Right hindlimb (tissue), 1 donor: ENCODE measurements at regions not wholly inside any gene's neighbourhood (a gene's known extent, or its start where the extent isn't known, plus 50 kb on each side); places are given as distances from the start of the nearest gene placed in this dataset.
"Not testable (repeated sequence)": the region's sequence is repeated elsewhere in the genome, so short reads cannot be mapped to it uniquely, and the experiment has no call there.

Experiments
- DNase-seq: peaks from one replicate; pipeline ENCODE4 v3.0.0-alpha.2; 2018

- no peak for DNase-seq
These were observed 1329.7 kb upstream of the SLC39A10 start for GRCh38 chr2:194327196-194327888.

- DNase-seq: no peak
These were observed 1333.3 kb upstream of the SLC39A10 start for GRCh38 chr2:194323740-194324139.

- no peak for DNase-seq
These were observed 1336.5 kb upstream of the SLC39A10 start for GRCh38 chr2:194320520-194320919.

GRCh38 chr2:194319222-194319992 lies 1337.6 kb upstream of the SLC39A10 start:
- DNase-seq: no peak

- no peak for DNase-seq
These were observed 1343.0 kb upstream of the SLC39A10 start for GRCh38 chr2:194314042-194314441.

- DNase-seq: no peak
These were observed 1352.8 kb upstream of the SLC39A10 start for GRCh38 chr2:194304191-194304590.

GRCh38 chr2:194301946-194302345 lies 1355.1 kb upstream of the SLC39A10 start:
- DNase-seq: no peak

GRCh38 chr2:194294156-194294555 lies 1362.9 kb upstream of the SLC39A10 start:
- no peak for DNase-seq

- DNase-seq: no peak
These were observed 1365.9 kb upstream of the SLC39A10 start for GRCh38 chr2:194291104-194291503.

GRCh38 chr2:194289712-194290346 lies 1367.2 kb upstream of the SLC39A10 start:
- DNase-seq: no peak

- not testable (repeated sequence) for DNase-seq
These were observed 1380.4 kb upstream of the SLC39A10 start for GRCh38 chr2:194276667-194277066.

- no peak for DNase-seq
These were observed 1385.6 kb upstream of the SLC39A10 start for GRCh38 chr2:194271293-194271961.

GRCh38 chr2:194270648-194271047 lies 1386.4 kb upstream of the SLC39A10 start:
- DNase-seq: no peak

GRCh38 chr2:194264586-194264985 lies 1392.4 kb upstream of the SLC39A10 start:
- no peak for DNase-seq

GRCh38 chr2:194260185-194260584 lies 1396.8 kb upstream of the SLC39A10 start:
- DNase-seq: no peak

GRCh38 chr2:194257095-194257494 lies 1399.9 kb upstream of the SLC39A10 start:
- no peak for DNase-seq

GRCh38 chr2:194253528-194254259 lies 1403.3 kb upstream of the SLC39A10 start:
- no peak for DNase-seq

- DNase-seq: no peak
These were observed 1404.9 kb upstream of the SLC39A10 start for GRCh38 chr2:194252127-194252526.

- DNase-seq: no peak
These were observed 1424.4 kb upstream of the SLC39A10 start for GRCh38 chr2:194232600-194232999.

GRCh38 chr2:194223218-194223617 lies 1433.8 kb upstream of the SLC39A10 start:
- no peak for DNase-seq

- DNase-seq: no peak
These were observed 1442.8 kb upstream of the SLC39A10 start for GRCh38 chr2:194214192-194214591.

GRCh38 chr2:194205568-194206227 lies 1451.3 kb upstream of the SLC39A10 start:
- DNase-seq: no peak
